H9 (cell line): ENCODE measurements at regions not wholly inside any gene's neighbourhood (a gene's known extent, or its start where the extent isn't known, plus 50 kb on each side); places are given as distances from the start of the nearest gene placed in this dataset.

ENCODE experiments used
- DNase-seq: peaks from one replicate; pipeline ENCODE4 v3.0.0-alpha.2; 2017
- H2AFZ ChIP-seq: one replicate; pipeline ENCODE4 v1.6.1; 2013; ENCODE audit warnings: mild to moderate bottlenecking, low read length, control low read depth, moderate library complexity
- H2AK5ac ChIP-seq: 2 replicates; pipeline ENCODE4 v1.6.1; 2013; ENCODE audit warnings: low read length, control low read depth, mixed read lengths; ENCODE audit not compliant: insufficient read length
- H2BK120ac ChIP-seq: one replicate; pipeline ENCODE4 v1.6.1; 2013; ENCODE audit warnings: low read depth, mild to moderate bottlenecking, low read length, control low read depth, inconsistent platforms; ENCODE audit not compliant: poor library complexity, severe bottlenecking
- H2BK12ac ChIP-seq: 2 replicates; pipeline ENCODE4 v1.6.1; 2013; ENCODE audit warnings: low read length, control low read depth, mixed read lengths, low read depth; ENCODE audit not compliant: insufficient read length
- H2BK15ac ChIP-seq: 2 replicates; pipeline ENCODE4 v1.6.1; 2013; ENCODE audit warnings: low read depth, low read length, control low read depth
- H2BK20ac ChIP-seq: one replicate; pipeline ENCODE4 v1.6.1; 2013; ENCODE audit warnings: low read depth, mild to moderate bottlenecking, low read length, control low read depth, inconsistent platforms; ENCODE audit not compliant: poor library complexity, severe bottlenecking
- H2BK5ac ChIP-seq: 2 replicates; pipeline ENCODE4 v1.6.1; 2013; ENCODE audit warnings: low read length, control low read depth, mixed read lengths; ENCODE audit not compliant: insufficient read length
- H3K14ac ChIP-seq: 2 replicates; pipeline ENCODE4 v1.6.1; 2013; ENCODE audit warnings: low read length, control low read depth; ENCODE audit not compliant: insufficient read depth
- H3K18ac ChIP-seq: 2 replicates; pipeline ENCODE4 v1.6.1; 2013; ENCODE audit warnings: low read depth, mild to moderate bottlenecking, mixed read lengths, low read length, control low read depth; ENCODE audit not compliant: insufficient read length
- H3K23ac ChIP-seq: 2 replicates; pipeline ENCODE4 v1.6.1; 2013; ENCODE audit warnings: low read length, control low read depth, mixed read lengths, low read depth; ENCODE audit not compliant: insufficient read length
- H3K23me2 ChIP-seq: 2 replicates; pipeline ENCODE4 v1.6.1; 2013; ENCODE audit warnings: low read depth, mild to moderate bottlenecking, mixed read lengths, low read length, control low read depth; ENCODE audit not compliant: insufficient read length, poor library complexity, severe bottlenecking
- H3K27ac ChIP-seq: 2 replicates; pipeline ENCODE4 v1.5.1; 2013; ENCODE audit warnings: low read length, control low read depth, mixed read lengths, low read depth; ENCODE audit not compliant: insufficient read length
- H3K27me3 ChIP-seq: 2 replicates; pipeline ENCODE4 v1.6.1; 2013; ENCODE audit warnings: low read length, control low read depth, inconsistent platforms; ENCODE audit not compliant: insufficient read depth
- H3K4ac ChIP-seq: 2 replicates; pipeline ENCODE4 v1.6.1; 2013; ENCODE audit warnings: low read depth, mild to moderate bottlenecking, control low read depth, inconsistent platforms, low read length, moderate library complexity
- H3K4me1 ChIP-seq: 2 replicates; pipeline ENCODE4 v1.6.1; 2013; ENCODE audit warnings: low read length, control low read depth, inconsistent platforms; ENCODE audit not compliant: insufficient read depth
- H3K4me2 ChIP-seq: 2 replicates; pipeline ENCODE4 v1.6.1; 2013; ENCODE audit warnings: low read length, control low read depth, mixed read lengths; ENCODE audit not compliant: insufficient read length, insufficient read depth
- H3K56ac ChIP-seq: 2 replicates; pipeline ENCODE4 v1.6.1; 2013; ENCODE audit warnings: low read depth, mild to moderate bottlenecking, mixed read lengths, low read length, control low read depth; ENCODE audit not compliant: insufficient read length
- H3K79me1 ChIP-seq: 2 replicates; pipeline ENCODE4 v1.6.1; 2013; ENCODE audit warnings: low read depth, mild to moderate bottlenecking, moderate library complexity, low read length, control low read depth, inconsistent platforms; ENCODE audit not compliant: insufficient read depth, poor library complexity, severe bottlenecking
- H3K79me2 ChIP-seq: 2 replicates; pipeline ENCODE4 v1.6.1; 2013; ENCODE audit warnings: low read length, control low read depth, inconsistent platforms; ENCODE audit not compliant: insufficient read depth
- H3K9ac ChIP-seq: 2 replicates; pipeline ENCODE4 v1.6.1; 2013; ENCODE audit warnings: low read length, control low read depth, mixed read lengths; ENCODE audit not compliant: insufficient read length; ENCODE audit errors: extremely low read depth
- H3K9me3 ChIP-seq: one replicate; pipeline ENCODE4 v1.6.1; 2013; ENCODE audit warnings: low read depth, low read length, inconsistent platforms; ENCODE audit not compliant: control insufficient read depth
- H3T11ph ChIP-seq: one replicate; pipeline ENCODE4 v1.6.1; 2013; ENCODE audit warnings: mild to moderate bottlenecking, low read length, control low read depth, inconsistent platforms
- H4K20me1 ChIP-seq: one replicate; pipeline ENCODE4 v1.6.1; 2013; ENCODE audit not compliant: control insufficient read depth, insufficient read length, insufficient read depth
- H4K5ac ChIP-seq: 2 replicates; pipeline ENCODE4 v1.6.1; 2013; ENCODE audit warnings: low read depth, mild to moderate bottlenecking, mixed read lengths, low read length, control low read depth; ENCODE audit not compliant: insufficient read length
- H4K8ac ChIP-seq: replicated peaks from 2 replicates; pipeline ENCODE4 v1.6.1; 2013; ENCODE audit warnings: low read length, control low read depth, mixed read lengths, low read depth; ENCODE audit not compliant: insufficient read length
- H4K91ac ChIP-seq: 2 replicates; pipeline ENCODE4 v1.6.1; 2013; ENCODE audit warnings: low read depth, mild to moderate bottlenecking, moderate library complexity, mixed read lengths, low read length, control low read depth; ENCODE audit not compliant: insufficient read length
- H3K27ac Mint-ChIP-seq, 3 experiments: 2 replicates in 2 of 3; 3 replicates in 1 of 3; pipeline ENCODE4 v1.8.0; 2020 to 2021; ENCODE audit warnings: mixed read lengths in 3 of 3, mild to moderate bottlenecking in 1 of 3, moderate library complexity in 1 of 3
- H3K27me3 Mint-ChIP-seq: 2 replicates; pipeline ENCODE4 v1.8.0; 2021; ENCODE audit warnings: low read depth, mild to moderate bottlenecking, moderate library complexity, mixed read lengths
- H3K36me3 Mint-ChIP-seq, 3 experiments: 2 replicates in 2 of 3; 3 replicates in 1 of 3; pipeline ENCODE4 v1.8.0; 2020 to 2021; ENCODE audit warnings: low read depth in 3 of 3, mixed read lengths in 3 of 3; ENCODE audit not compliant: insufficient read depth in 1 of 3
- H3K4me1 Mint-ChIP-seq, 2 experiments: 2 replicates each; pipeline ENCODE4 v1.8.0; 2020; ENCODE audit warnings: mixed read lengths in 2 of 2
- H3K4me3 Mint-ChIP-seq, 2 experiments: 2 replicates in 1 of 2; 3 replicates in 1 of 2; pipeline ENCODE4 v1.8.0; 2020 to 2021; ENCODE audit warnings: mild to moderate bottlenecking in 2 of 2, mixed read lengths in 2 of 2, moderate library complexity in 1 of 2
- H3K9me3 Mint-ChIP-seq, 2 experiments: 2 replicates in 1 of 2; 3 replicates in 1 of 2; pipeline ENCODE4 v1.8.0; 2020; ENCODE audit warnings: mild to moderate bottlenecking in 2 of 2, mixed read lengths in 2 of 2, moderate library complexity in 1 of 2
- CTCF ChIP-seq: fragments of 200-600 bp; sonication (generic); conservative IDR thresholded peaks from 3 replicates; pipeline ENCODE4 v1.8.0; 2021; ENCODE audit warnings: antibody characterized with exemption, mild to moderate bottlenecking
- WGBS: extraction: QIAGEN DNeasy Blood & Tissue Kit; methylation state at CpG from one replicate; pipeline ENCODE4 v1.1.7; 2013; ENCODE audit warnings: missing lambda C conversion rate, low lambda C conversion rate, mixed read lengths; ENCODE audit not compliant: insufficient read length; ENCODE audit errors: extremely low coverage; 5-methylcytosine and 5-hydroxymethylcytosine counted together

- Histone ChIP-seq H4K8ac (no peak overlapping the region), H4K91ac (no peak overlapping the region), H3K23ac (no peak overlapping the region), H4K5ac (no peak overlapping the region), H2AFZ (no peak overlapping the region), H3K9me3 (no peaks in the 10 kb centered on the region), H3K79me1 (no peaks in the 10 kb centered on the region), H2BK12ac (no peak overlapping the region), H2BK5ac (no peak overlapping the region), H3K27me3 (no peaks in the 10 kb centered on the region), H3K79me2 (no peaks in the 10 kb centered on the region), H4K20me1 (no peaks in the 10 kb centered on the region), H3K9ac (no peak overlapping the region), H2BK15ac (no peak overlapping the region), H2BK20ac (no peak overlapping the region), H2BK120ac (no peak overlapping the region), H3K4ac (no peak overlapping the region), H3K14ac (no peak overlapping the region; the same call in 1 of the 2 replicates), H3K27ac (no peak overlapping the region), H3K23me2 (no peaks in the 10 kb centered on the region), H3K56ac (no peak overlapping the region), H2AK5ac (no peak overlapping the region), H3T11ph (no peak overlapping the region), H3K4me1 (no peaks in the 10 kb centered on the region), H3K18ac (no peak overlapping the region), H3K4me2 (no peak overlapping the region)
- no CpG with 5 or more reads among the region's 12 CpGs for WGBS
- Mint-ChIP-seq H3K4me3 (no peak overlapping the region), H3K4me1 (peaks cover 13 to 18% of the 10 kb centered on the region in 2 experiments), H3K9me3 (no peaks in the 10 kb centered on the region), H3K36me3 (no peaks in the 10 kb centered on the region), H3K27ac (no peak overlapping the region; a peak in 1 of 7 replicates), H3K27me3 (peaks cover 23% of the 10 kb centered on the region)
- DNase-seq = peak; percentile 63
- TF ChIP-seq CTCF = no peak; the same call in 2 of the 3 replicates
Measured at GRCh38 chr14:93857500-93858283, 69.4 kb upstream of the PRIMA1 start.
